Lower leg skin (tissue), 3 donors: ENCODE measurements at regions not wholly inside any gene's neighbourhood (a gene's known extent, or its start where the extent isn't known, plus 50 kb on each side); places are given as distances from the start of the nearest gene placed in this dataset.

Experiments used
- POLR2A ChIP-seq, 2 donors: fragments of 450-650 bp; IDR thresholded peaks; one replicate each; pipeline ENCODE4 v1.6.1; 2016 to 2017; ENCODE audit warnings: antibody characterized with exemption in 2 of 2, mild to moderate bottlenecking in 1 of 2, moderate library complexity in 1 of 2
- TF ChIP-seq, protein P1 (sequence below), 3 donors: fragments of 450-650 bp; IDR thresholded peaks; one replicate each; pipeline ENCODE4 v1.5.1; 2016; ENCODE audit warnings: antibody characterized with exemption in 3 of 3, mild to moderate bottlenecking in 3 of 3, moderate library complexity in 2 of 3

DNA sequence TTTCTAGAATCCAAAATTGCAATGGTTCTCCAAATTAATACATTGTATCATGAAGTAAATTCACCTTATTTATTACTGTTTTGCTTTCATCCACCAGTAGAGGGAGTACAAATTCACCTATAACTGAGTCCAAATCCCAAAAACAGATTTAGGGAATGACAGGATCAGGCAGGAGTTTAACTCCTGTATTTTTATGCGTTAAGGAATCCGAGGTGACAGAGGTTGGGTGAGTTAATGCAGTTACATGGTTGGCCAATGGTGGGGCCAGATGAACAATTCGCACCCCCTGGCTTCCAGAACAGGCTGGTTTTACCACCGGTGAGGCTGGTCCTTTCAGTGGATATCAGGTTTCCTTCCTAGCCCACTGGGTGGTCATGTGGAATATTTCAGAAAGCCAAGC is 82.4 kb downstream of the MTNR1A start:
- TF ChIP-seq, protein P1, sequence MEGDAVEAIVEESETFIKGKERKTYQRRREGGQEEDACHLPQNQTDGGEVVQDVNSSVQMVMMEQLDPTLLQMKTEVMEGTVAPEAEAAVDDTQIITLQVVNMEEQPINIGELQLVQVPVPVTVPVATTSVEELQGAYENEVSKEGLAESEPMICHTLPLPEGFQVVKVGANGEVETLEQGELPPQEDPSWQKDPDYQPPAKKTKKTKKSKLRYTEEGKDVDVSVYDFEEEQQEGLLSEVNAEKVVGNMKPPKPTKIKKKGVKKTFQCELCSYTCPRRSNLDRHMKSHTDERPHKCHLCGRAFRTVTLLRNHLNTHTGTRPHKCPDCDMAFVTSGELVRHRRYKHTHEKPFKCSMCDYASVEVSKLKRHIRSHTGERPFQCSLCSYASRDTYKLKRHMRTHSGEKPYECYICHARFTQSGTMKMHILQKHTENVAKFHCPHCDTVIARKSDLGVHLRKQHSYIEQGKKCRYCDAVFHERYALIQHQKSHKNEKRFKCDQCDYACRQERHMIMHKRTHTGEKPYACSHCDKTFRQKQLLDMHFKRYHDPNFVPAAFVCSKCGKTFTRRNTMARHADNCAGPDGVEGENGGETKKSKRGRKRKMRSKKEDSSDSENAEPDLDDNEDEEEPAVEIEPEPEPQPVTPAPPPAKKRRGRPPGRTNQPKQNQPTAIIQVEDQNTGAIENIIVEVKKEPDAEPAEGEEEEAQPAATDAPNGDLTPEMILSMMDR (IDR thresholded peaks at IDR 0.05) = no peak
- TF ChIP-seq POLR2A (IDR thresholded peaks at IDR 0.05) = no peak
